ENCODE measurements at regions not wholly inside any gene's neighbourhood (a gene's known extent, or its start where the extent isn't known, plus 50 kb on each side); places are given as distances from the start of the nearest gene placed in this dataset.

- no peak for DNase-seq (ENCODE audit: low spot score)
- TF ChIP-seq CTCF (IDR thresholded peaks at IDR 0.05; ENCODE audit: extremely low read depth, missing control alignments) = no peak
These were observed 374.7 kb downstream of the COL11A1 start for GRCh38 chr1:102733491-102734236.

- no peak for TF ChIP-seq CTCF (IDR thresholded peaks at IDR 0.05; ENCODE audit: extremely low read depth, missing control alignments)
- no peak for DNase-seq (ENCODE audit: low spot score)
These were observed 375.4 kb downstream of the COL11A1 start for GRCh38 chr1:102732927-102733326.

- DNase-seq (ENCODE audit: low spot score) = no peak
- no peak for TF ChIP-seq CTCF (IDR thresholded peaks at IDR 0.05; ENCODE audit: extremely low read depth, missing control alignments)
These were observed 381.9 kb downstream of the COL11A1 start for GRCh38 chr1:102726417-102726816.

GRCh38 chr1:102724741-102725140, 383.6 kb downstream of the COL11A1 start:
- DNase-seq (ENCODE audit: low spot score) = no peak
- TF ChIP-seq CTCF (IDR thresholded peaks at IDR 0.05; ENCODE audit: extremely low read depth, missing control alignments) = no peak

- DNase-seq (ENCODE audit: low spot score) = no peak
These were observed 393.2 kb downstream of the COL11A1 start for GRCh38 chr1:102715150-102715549.

GRCh38 chr1:102699524-102699923, 408.8 kb downstream of the COL11A1 start:
- no peak for TF ChIP-seq CTCF (IDR thresholded peaks at IDR 0.05; ENCODE audit: extremely low read depth, missing control alignments)
- no peak for DNase-seq (ENCODE audit: low spot score)

More at GRCh38 chr1:102715150-102715549, 393.2 kb downstream of the COL11A1 start:
- TF ChIP-seq CTCF (IDR thresholded peaks at IDR 0.05; ENCODE audit: extremely low read depth, missing control alignments) = no peak

- no peak for DNase-seq (ENCODE audit: low spot score)
- no peak for TF ChIP-seq CTCF (IDR thresholded peaks at IDR 0.05; ENCODE audit: extremely low read depth, missing control alignments)
These were observed 415.0 kb downstream of the COL11A1 start for GRCh38 chr1:102693345-102693744.
